Activated CD8-positive, alpha-beta T cell treated with anti-CD3 and anti-CD28 coated beads for 36 hours (primary cell): ENCODE measurements at regions not wholly inside any gene's neighbourhood (a gene's known extent, or its start where the extent isn't known, plus 50 kb on each side); places are given as distances from the start of the nearest gene placed in this dataset.

Source experiments
- ATAC-seq: fragments of 200-7000 bp; cut with Tn5 transposase; one replicate; pipeline ENCODE4 v1.10.0; 2021; ENCODE audit warnings: mild to moderate bottlenecking, moderate library complexity
- CTCF ChIA-PET: fragments of 350-600 bp; sonication (Branson Sonifier 250); formaldehyde crosslinking; loops from one replicate; lab custom pipeline; 2021; ENCODE audit warnings: antibody characterized with exemption; lab: Charles Lee
- POLR2A ChIA-PET: fragments of 350-600 bp; sonication (Branson Sonifier 250); formaldehyde crosslinking; loops from one replicate; lab custom pipeline; 2021; ENCODE audit warnings: antibody characterized with exemption; lab: Charles Lee
- DNase-seq: peaks from one replicate; pipeline ENCODE4 v3.0.0-alpha.2; 2020
- H3K27ac Mint-ChIP-seq: one replicate; pipeline ENCODE4 v1.8.0; 2021; ENCODE audit warnings: mild to moderate bottlenecking, mixed read lengths
- H3K27me3 Mint-ChIP-seq: one replicate; pipeline ENCODE4 v1.8.0; 2021; ENCODE audit warnings: mixed read lengths
- H3K36me3 Mint-ChIP-seq: one replicate; pipeline ENCODE4 v1.8.0; 2021; ENCODE audit warnings: low read depth, mixed read lengths
- H3K4me1 Mint-ChIP-seq: one replicate; pipeline ENCODE4 v1.8.0; 2021; ENCODE audit warnings: low read depth, mixed read lengths
- H3K4me3 Mint-ChIP-seq: one replicate; pipeline ENCODE4 v1.8.0; 2021; ENCODE audit warnings: mild to moderate bottlenecking, moderate library complexity, mixed read lengths
- H3K9me3 Mint-ChIP-seq: one replicate; pipeline ENCODE4 v1.8.0; 2021; ENCODE audit warnings: mixed read lengths
- intact Hi-C: fragments of 100-400 bp; cut with micrococcal nuclease; formaldehyde crosslinking; loops from one replicate; pipeline ENCODE4 v1.10.0; 2022
- TF ChIP-seq, protein P1 (sequence below): fragments of 200-600 bp; IDR thresholded peaks from one replicate; pipeline ENCODE4 v1.8.0; 2022; ENCODE audit warnings: antibody characterized with exemption, mild to moderate bottlenecking

DNA sequence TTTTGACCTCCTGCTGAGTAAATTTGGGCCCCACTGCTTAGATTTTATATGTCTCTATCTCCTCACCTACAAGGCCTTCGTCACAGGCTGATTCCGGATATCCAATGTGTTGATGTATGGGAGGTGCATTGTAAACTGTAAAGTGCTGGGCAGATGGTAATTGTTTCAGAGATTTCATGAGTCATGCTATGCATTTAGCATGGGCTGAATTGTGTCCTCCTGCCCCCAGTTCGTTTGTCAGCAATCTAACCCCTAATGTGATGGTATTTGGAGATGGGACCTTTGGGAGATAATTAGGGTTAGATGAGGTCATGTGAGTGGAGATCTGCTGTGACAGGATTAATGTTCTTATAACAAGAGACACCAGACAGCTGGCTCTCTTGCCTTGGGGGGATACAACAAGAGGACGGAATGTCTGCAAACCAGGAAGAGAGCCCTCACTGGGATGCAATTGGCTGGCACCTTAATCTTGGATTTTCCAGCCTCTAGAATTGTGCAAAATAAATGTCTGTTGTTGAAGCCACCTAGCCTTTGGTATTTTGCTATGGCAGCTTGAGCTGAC lies 101.8 kb upstream of the NLRP1 start:
- ATAC-seq (no peak), DNase-seq (no peak)
- TF ChIP-seq, protein P1, sequence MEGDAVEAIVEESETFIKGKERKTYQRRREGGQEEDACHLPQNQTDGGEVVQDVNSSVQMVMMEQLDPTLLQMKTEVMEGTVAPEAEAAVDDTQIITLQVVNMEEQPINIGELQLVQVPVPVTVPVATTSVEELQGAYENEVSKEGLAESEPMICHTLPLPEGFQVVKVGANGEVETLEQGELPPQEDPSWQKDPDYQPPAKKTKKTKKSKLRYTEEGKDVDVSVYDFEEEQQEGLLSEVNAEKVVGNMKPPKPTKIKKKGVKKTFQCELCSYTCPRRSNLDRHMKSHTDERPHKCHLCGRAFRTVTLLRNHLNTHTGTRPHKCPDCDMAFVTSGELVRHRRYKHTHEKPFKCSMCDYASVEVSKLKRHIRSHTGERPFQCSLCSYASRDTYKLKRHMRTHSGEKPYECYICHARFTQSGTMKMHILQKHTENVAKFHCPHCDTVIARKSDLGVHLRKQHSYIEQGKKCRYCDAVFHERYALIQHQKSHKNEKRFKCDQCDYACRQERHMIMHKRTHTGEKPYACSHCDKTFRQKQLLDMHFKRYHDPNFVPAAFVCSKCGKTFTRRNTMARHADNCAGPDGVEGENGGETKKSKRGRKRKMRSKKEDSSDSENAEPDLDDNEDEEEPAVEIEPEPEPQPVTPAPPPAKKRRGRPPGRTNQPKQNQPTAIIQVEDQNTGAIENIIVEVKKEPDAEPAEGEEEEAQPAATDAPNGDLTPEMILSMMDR = no peak
- Mint-ChIP-seq H3K4me3 (no peak overlapping the region), H3K27me3 (peaks cover 20% of the 10 kb centered on the region), H3K27ac (no peak overlapping the region), H3K4me1 (no peaks in the 10 kb centered on the region), H3K36me3 (no peaks in the 10 kb centered on the region), H3K9me3 (no peaks in the 10 kb centered on the region)
- POLR2A ChIA-PET = no interaction called here
- intact Hi-C loops = no loop called here
- CTCF ChIA-PET = no interaction called here

DNA sequence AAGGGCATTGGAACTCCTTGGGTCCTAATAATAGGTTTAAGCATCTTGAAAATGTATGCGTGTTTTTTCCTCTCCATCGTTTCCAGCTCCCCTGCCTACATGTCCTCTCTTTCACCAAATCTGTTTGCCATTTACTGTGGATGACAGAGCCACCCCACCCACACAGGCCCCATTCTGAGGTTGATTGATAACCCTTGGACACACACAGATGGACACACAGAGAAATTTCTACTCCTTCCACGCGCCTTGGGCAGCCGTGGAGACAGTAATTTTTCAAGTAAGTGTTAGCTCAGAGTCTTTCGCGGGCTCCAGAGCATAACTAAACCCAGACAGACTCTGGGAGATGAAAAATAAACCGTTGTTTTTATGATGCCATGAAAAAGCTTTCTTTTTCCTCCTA lies 103.3 kb upstream of the NLRP1 start:
- intact Hi-C loops = no loop called here
- CTCF ChIA-PET = no interaction called here
- H3K36me3 Mint-ChIP-seq = no peaks in the 10 kb centered on the region
- no peak for ATAC-seq
- TF ChIP-seq, protein P1 = no peak
- no peak overlapping the region for H3K27ac Mint-ChIP-seq
- H3K4me1 Mint-ChIP-seq = no peaks in the 10 kb centered on the region
- peaks cover 10% of the 10 kb centered on the region for H3K27me3 Mint-ChIP-seq
- POLR2A ChIA-PET = no interaction called here
- H3K9me3 Mint-ChIP-seq = no peaks in the 10 kb centered on the region
- no peak overlapping the region for H3K4me3 Mint-ChIP-seq
- DNase-seq = no peak

DNA sequence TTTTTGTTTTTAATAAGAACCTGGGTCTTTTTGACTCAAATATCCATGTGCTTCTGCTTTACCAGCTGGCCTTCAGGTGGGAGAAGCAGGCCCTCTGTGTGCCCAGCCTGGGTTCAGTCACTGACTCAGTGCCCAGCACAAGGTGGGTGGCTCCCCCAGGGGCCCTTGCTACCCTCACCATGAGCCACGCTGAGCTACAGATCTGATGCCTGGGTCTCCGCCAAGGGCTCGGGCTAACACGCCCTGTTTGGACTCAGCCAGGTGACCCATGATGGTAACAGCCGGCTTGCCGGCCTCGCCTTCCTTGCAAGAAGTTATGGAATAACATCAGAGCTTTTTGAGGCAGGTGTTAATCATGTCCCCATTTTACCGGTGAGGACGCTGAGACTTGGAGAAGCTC lies 109.5 kb upstream of the NLRP1 start:
- ChIA-PET CTCF (interaction anchor here (1.4 kb wide), 1 partner anchor 12 kb away, joined by 4 read pairs; no protein-coding TSS in a partner anchor), POLR2A (no interaction called here)
- peaks cover 5% of the 10 kb centered on the region for H3K27me3 Mint-ChIP-seq
- intact Hi-C loops = no loop called here
- TF ChIP-seq, protein P1 = no peak
- no peak overlapping the region for H3K4me3 Mint-ChIP-seq
- DNase-seq (no peak), ATAC-seq (no peak)
- no peak overlapping the region for H3K27ac Mint-ChIP-seq
- no peaks in the 10 kb centered on the region for H3K36me3 Mint-ChIP-seq
- no peaks in the 10 kb centered on the region for H3K4me1 Mint-ChIP-seq
- peaks cover 1% of the 10 kb centered on the region for H3K9me3 Mint-ChIP-seq

DNA sequence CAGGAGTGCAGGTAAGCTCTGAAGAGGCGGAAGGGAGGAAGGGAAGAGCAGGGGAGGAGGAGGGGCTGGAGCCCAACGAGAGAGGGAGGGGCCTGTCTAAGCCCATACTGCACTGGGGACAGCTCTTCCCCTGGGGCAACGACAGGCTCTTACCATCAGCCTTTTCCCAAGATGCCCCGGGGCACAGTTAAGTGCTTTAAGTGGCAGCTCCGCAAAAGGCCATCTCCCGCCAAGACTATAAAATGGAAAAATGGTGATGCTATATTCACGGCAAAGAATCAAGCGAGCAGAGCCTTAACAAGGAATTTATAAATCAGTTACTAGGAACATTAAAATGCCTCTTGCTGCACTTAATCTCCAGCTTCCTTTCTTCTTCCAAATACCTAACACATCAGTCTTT lies 110.2 kb upstream of the NLRP1 start:
- H3K9me3 Mint-ChIP-seq = peaks cover 5% of the 10 kb centered on the region
- H3K27me3 Mint-ChIP-seq = peaks cover 8% of the 10 kb centered on the region
- CTCF ChIA-PET = interaction anchor here (1.4 kb wide), 1 partner anchor 12 kb away, joined by 4 read pairs; no protein-coding TSS in a partner anchor
- DNase-seq (no peak), ATAC-seq (no peak)
- POLR2A ChIA-PET = no interaction called here
- H3K36me3 Mint-ChIP-seq = no peaks in the 10 kb centered on the region
- TF ChIP-seq, protein P1 = no peak
- intact Hi-C loops = no loop called here
- no peaks in the 10 kb centered on the region for H3K4me1 Mint-ChIP-seq
- no peak overlapping the region for H3K27ac Mint-ChIP-seq
- H3K4me3 Mint-ChIP-seq = no peak overlapping the region

DNA sequence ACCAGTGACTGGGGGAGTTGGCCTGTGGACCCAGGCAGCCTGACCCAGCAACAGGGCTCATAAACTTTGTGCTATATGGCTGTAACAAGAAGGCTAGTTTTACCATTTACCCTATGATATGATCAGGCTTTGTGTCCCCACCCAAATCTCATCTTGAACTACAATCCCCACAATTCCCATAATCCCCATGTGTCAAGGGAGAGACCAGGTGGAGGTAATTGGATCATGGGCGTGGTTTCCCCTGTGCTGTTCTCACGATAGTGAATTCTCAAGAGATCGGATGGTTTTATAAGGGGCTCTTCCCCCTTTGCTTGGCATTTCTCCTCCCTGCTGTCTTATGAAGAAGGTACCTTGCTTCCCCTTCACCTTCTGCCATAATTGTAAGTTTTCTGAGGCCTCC lies 111.2 kb upstream of the NLRP1 start:
- Mint-ChIP-seq H3K9me3 (peaks cover 5% of the 10 kb centered on the region), H3K4me3 (no peak overlapping the region), H3K27me3 (peaks cover 7% of the 10 kb centered on the region), H3K36me3 (no peaks in the 10 kb centered on the region), H3K27ac (no peak overlapping the region), H3K4me1 (no peaks in the 10 kb centered on the region)
- CTCF ChIA-PET = no interaction called here
- POLR2A ChIA-PET = no interaction called here
- TF ChIP-seq, protein P1 = no peak
- DNase-seq = no peak
- ATAC-seq = no peak
- intact Hi-C loops = no loop called here
